ENCODE measurements at regions not wholly inside any gene's neighbourhood (a gene's known extent, or its start where the extent isn't known, plus 50 kb on each side); places are given as distances from the start of the nearest gene placed in this dataset.

- Mint-ChIP-seq H3K27ac (0 out of 2 replicates have a peak overlapping the region, but pooled peaks have one; percentile 30), H3K4me1 (peaks cover 39% of the 10 kb centered on the region), H3K27me3 (ENCODE audit: insufficient read depth, low read depth, poor library complexity) (peaks cover 4% of the 10 kb centered on the region), H3K9me3 (no peaks in the 10 kb centered on the region; the same call in 1 of the 3 replicates), H3K36me3 (ENCODE audit: low read depth) (no peaks in the 10 kb centered on the region), H3K4me3 (no peak overlapping the region)
- Histone ChIP-seq H3F3A (replicated peaks; ENCODE audit: low read depth) (no peaks in the 10 kb centered on the region), H3K4me2 (no peak overlapping the region), H3K4me3 (no peak overlapping the region), H3K27ac (ENCODE audit: low read depth) (no peak overlapping the region), H2AFZ (peak overlapping the region; percentile 43), H3K79me2 (replicated peaks; ENCODE audit: insufficient read depth) (no peaks in the 10 kb centered on the region), H3K4me1 (ENCODE audit: insufficient read depth) (peaks cover 12% of the 10 kb centered on the region; the same call in 1 of the 2 replicates), H4K20me1 (replicated peaks; ENCODE audit: insufficient read depth) (no peaks in the 10 kb centered on the region), H3K9me2 (ENCODE audit: insufficient read depth) (no peaks in the 10 kb centered on the region), H3K36me3 (ENCODE audit: insufficient read depth) (0 out of 2 replicates have a peak, but pooled peaks cover 3% of the 10 kb centered on the region), H3K27me3 (ENCODE audit: insufficient read depth) (no peaks in the 10 kb centered on the region)
- ATAC-seq (no peak), DNase-seq (ENCODE audit: low spot score) (no peak)
- TF ChIP-seq NANOG (IDR thresholded peaks at IDR 0.05; ENCODE audit: borderline replicate concordance) (no peak), ETS1 (IDR thresholded peaks at IDR 0.05) (no peak), ZNF331 (CRISPR knock-in tag; IDR thresholded peaks at IDR 0.05; ENCODE audit: low read depth) (no peak), CTCF (conservative IDR thresholded peaks at IDR 0.05; ENCODE audit: low read depth in 2 of 2) (no peak), STAT1 (IDR thresholded peaks at IDR 0.05; ENCODE audit: unreplicated experiment) (no peak), ZNF114 (CRISPR knock-in tag; IDR thresholded peaks at IDR 0.05) (no peak), CREB1 (CRISPR knock-in tag; IDR thresholded peaks at IDR 0.05; ENCODE audit: low read depth) (no peak), JUNB (IDR thresholded peaks at IDR 0.05; ENCODE audit: unreplicated experiment) (no peak), POLR2AphosphoS5 (IDR thresholded peaks at IDR 0.05; ENCODE audit: low read depth) (no peak), REST (IDR thresholded peaks at IDR 0.05; ENCODE audit: unreplicated experiment) (no peak), EZH2 (IDR thresholded peaks at IDR 0.05; ENCODE audit: low read depth, unreplicated experiment) (no peak)
- TF ChIP-seq, protein P1, sequence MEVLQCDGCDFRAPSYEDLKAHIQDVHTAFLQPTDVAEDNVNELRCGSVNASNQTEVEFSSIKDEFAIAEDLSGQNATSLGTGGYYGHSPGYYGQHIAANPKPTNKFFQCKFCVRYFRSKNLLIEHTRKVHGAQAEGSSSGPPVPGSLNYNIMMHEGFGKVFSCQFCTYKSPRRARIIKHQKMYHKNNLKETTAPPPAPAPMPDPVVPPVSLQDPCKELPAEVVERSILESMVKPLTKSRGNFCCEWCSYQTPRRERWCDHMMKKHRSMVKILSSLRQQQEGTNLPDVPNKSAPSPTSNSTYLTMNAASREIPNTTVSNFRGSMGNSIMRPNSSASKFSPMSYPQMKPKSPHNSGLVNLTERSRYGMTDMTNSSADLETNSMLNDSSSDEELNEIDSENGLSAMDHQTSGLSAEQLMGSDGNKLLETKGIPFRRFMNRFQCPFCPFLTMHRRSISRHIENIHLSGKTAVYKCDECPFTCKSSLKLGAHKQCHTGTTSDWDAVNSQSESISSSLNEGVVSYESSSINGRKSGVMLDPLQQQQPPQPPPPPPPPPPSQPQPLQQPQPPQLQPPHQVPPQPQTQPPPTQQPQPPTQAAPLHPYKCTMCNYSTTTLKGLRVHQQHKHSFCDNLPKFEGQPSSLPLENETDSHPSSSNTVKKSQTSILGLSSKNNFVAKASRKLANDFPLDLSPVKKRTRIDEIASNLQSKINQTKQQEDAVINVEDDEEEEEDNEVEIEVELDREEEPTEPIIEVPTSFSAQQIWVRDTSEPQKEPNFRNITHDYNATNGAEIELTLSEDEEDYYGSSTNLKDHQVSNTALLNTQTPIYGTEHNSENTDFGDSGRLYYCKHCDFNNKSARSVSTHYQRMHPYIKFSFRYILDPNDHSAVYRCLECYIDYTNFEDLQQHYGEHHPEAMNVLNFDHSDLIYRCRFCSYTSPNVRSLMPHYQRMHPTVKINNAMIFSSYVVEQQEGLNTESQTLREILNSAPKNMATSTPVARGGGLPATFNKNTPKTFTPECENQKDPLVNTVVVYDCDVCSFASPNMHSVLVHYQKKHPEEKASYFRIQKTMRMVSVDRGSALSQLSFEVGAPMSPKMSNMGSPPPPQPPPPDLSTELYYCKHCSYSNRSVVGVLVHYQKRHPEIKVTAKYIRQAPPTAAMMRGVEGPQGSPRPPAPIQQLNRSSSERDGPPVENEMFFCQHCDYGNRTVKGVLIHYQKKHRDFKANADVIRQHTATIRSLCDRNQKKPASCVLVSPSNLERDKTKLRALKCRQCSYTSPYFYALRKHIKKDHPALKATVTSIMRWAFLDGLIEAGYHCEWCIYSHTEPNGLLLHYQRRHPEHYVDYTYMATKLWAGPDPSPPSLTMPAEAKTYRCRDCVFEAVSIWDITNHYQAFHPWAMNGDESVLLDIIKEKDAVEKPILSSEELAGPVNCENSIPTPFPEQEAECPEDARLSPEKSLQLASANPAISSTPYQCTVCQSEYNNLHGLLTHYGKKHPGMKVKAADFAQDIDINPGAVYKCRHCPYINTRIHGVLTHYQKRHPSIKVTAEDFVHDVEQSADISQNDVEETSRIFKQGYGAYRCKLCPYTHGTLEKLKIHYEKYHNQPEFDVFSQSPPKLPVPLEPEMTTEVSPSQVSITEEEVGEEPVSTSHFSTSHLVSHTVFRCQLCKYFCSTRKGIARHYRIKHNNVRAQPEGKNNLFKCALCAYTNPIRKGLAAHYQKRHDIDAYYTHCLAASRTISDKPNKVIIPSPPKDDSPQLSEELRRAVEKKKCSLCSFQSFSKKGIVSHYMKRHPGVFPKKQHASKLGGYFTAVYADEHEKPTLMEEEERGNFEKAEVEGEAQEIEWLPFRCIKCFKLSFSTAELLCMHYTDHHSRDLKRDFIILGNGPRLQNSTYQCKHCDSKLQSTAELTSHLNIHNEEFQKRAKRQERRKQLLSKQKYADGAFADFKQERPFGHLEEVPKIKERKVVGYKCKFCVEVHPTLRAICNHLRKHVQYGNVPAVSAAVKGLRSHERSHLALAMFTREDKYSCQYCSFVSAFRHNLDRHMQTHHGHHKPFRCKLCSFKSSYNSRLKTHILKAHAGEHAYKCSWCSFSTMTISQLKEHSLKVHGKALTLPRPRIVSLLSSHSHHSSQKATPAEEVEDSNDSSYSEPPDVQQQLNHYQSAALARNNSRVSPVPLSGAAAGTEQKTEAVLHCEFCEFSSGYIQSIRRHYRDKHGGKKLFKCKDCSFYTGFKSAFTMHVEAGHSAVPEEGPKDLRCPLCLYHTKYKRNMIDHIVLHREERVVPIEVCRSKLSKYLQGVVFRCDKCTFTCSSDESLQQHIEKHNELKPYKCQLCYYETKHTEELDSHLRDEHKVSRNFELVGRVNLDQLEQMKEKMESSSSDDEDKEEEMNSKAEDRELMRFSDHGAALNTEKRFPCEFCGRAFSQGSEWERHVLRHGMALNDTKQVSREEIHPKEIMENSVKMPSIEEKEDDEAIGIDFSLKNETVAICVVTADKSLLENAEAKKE (CRISPR knock-in tag; IDR thresholded peaks at IDR 0.05) = no peak
Measured at GRCh38 chr4:27100713-27101112, 240.1 kb downstream of the STIM2 start.
